ENCODE measurements at regions not wholly inside any gene's neighbourhood (a gene's known extent, or its start where the extent isn't known, plus 50 kb on each side); places are given as distances from the start of the nearest gene placed in this dataset.

GRCh38 chr13:111844222-111844671, 222.7 kb upstream of the SOX1 start:
- Histone ChIP-seq H2AFZ (ENCODE audit: insufficient read depth, low read depth, low read length, poor library complexity, severe bottlenecking) (no peak overlapping the region), H3K79me2 (ENCODE audit: control insufficient read depth, insufficient read depth, low read length) (no peaks in the 10 kb centered on the region), H3K27ac (ENCODE audit: low read length in 2 of 2) (no peak overlapping the region), H3K4me2 (replicated peaks; ENCODE audit: low read depth, low read length, poor library complexity, severe bottlenecking) (no peak overlapping the region), H3K4me1 (ENCODE audit: control insufficient read depth in 2 of 2, insufficient read depth in 2 of 2, low read length in 2 of 2) (no peaks in the 10 kb centered on the region), H3K9ac (ENCODE audit: low read length) (no peak overlapping the region), H3K27me3 (replicated peaks in 1 of 4; ENCODE audit: control extremely low read depth in 1 of 4, control insufficient read depth in 3 of 4, insufficient read depth in 4 of 4, low read length in 3 of 4) (peaks cover 0 to 4% (median 0%) of the 10 kb centered on the region in 4 experiments), H3K36me3 (replicated peaks in 1 of 2; ENCODE audit: control extremely low read depth in 1 of 2, control insufficient read depth in 1 of 2, extremely low read depth in 1 of 2, insufficient read depth in 2 of 2, low read length in 1 of 2) (no peaks in the 10 kb centered on the region), H3K9me3 (ENCODE audit: control extremely low read depth in 1 of 3, control insufficient read depth in 2 of 3, insufficient read depth in 1 of 3, low read length in 2 of 3) (peaks cover 0 to 14% (median 4%) of the 10 kb centered on the region in 3 donors), H4K20me1 (ENCODE audit: control insufficient read depth, insufficient read depth, low read length, poor library complexity, severe bottlenecking) (no peaks in the 10 kb centered on the region), H3K4me3 (ENCODE audit: control extremely low read depth in 1 of 5, extremely low read depth in 1 of 5, insufficient read depth in 1 of 5, low read depth in 2 of 5, low read length in 4 of 5) (no peak overlapping the region)
- ATAC-seq (ENCODE audit: low read depth) = no peak
- intact Hi-C loops (cut with micrococcal nuclease) = no loop called here
- TF ChIP-seq, protein P1, sequence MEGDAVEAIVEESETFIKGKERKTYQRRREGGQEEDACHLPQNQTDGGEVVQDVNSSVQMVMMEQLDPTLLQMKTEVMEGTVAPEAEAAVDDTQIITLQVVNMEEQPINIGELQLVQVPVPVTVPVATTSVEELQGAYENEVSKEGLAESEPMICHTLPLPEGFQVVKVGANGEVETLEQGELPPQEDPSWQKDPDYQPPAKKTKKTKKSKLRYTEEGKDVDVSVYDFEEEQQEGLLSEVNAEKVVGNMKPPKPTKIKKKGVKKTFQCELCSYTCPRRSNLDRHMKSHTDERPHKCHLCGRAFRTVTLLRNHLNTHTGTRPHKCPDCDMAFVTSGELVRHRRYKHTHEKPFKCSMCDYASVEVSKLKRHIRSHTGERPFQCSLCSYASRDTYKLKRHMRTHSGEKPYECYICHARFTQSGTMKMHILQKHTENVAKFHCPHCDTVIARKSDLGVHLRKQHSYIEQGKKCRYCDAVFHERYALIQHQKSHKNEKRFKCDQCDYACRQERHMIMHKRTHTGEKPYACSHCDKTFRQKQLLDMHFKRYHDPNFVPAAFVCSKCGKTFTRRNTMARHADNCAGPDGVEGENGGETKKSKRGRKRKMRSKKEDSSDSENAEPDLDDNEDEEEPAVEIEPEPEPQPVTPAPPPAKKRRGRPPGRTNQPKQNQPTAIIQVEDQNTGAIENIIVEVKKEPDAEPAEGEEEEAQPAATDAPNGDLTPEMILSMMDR (IDR thresholded peaks at IDR 0.05) = no peak
- TF ChIP-seq EZH2 (IDR thresholded peaks at IDR 0.05; ENCODE audit: borderline replicate concordance, insufficient read depth, low read depth, low read length, poor library complexity, severe bottlenecking) = no peak
- H3K9me3 Mint-ChIP-seq (ENCODE audit: insufficient read depth) = peaks cover 4% of the 10 kb centered on the region
- ChIA-PET POLR2A (no interaction called here), CTCF (no interaction called here)
- H3K4me3 Mint-ChIP-seq = no peak overlapping the region
- no peak overlapping the region for H3K27ac Mint-ChIP-seq
- H3K4me1 Mint-ChIP-seq = no peaks in the 10 kb centered on the region
- DNase-seq = no peak
- peaks cover 15% of the 10 kb centered on the region for H3K27me3 Mint-ChIP-seq
- WGBS (ENCODE audit: insufficient coverage) = 97% methylated on average over 28 of the region's 28 CpGs

- H3K4me1 Mint-ChIP-seq = no peaks in the 10 kb centered on the region
- intact Hi-C loops (cut with micrococcal nuclease) = no loop called here
- no peak overlapping the region for H3K4me3 ChIP-seq (ENCODE audit: control extremely low read depth in 1 of 5, extremely low read depth in 1 of 5, insufficient read depth in 1 of 5, low read depth in 2 of 5, low read length in 4 of 5)
These were observed 222.3 kb upstream of the SOX1 start for GRCh38 chr13:111844682-111845081.

More at GRCh38 chr13:111844682-111845081, 222.3 kb upstream of the SOX1 start:
- H3K27me3 ChIP-seq (replicated peaks in 1 of 4; ENCODE audit: control extremely low read depth in 1 of 4, control insufficient read depth in 3 of 4, insufficient read depth in 4 of 4, low read length in 3 of 4) = peaks cover 0 to 6% (median 0%) of the 10 kb centered on the region in 4 experiments
- ATAC-seq (ENCODE audit: low read depth) (no peak), DNase-seq (no peak)
- ChIA-PET POLR2A (no interaction called here), CTCF (no interaction called here)
- no peak overlapping the region for H3K9ac ChIP-seq (ENCODE audit: low read length)
- Mint-ChIP-seq H3K27me3 (peaks cover 15% of the 10 kb centered on the region), H3K4me3 (no peak overlapping the region), H3K9me3 (ENCODE audit: insufficient read depth) (peaks cover 4% of the 10 kb centered on the region), H3K27ac (no peak overlapping the region)
- WGBS (ENCODE audit: insufficient coverage) = 98% methylated on average over 18 of the region's 20 CpGs
- no peak overlapping the region for H3K27ac ChIP-seq (ENCODE audit: low read length in 2 of 2)
- no peaks in the 10 kb centered on the region for H3K79me2 ChIP-seq (ENCODE audit: control insufficient read depth, insufficient read depth, low read length)
- no peak overlapping the region for H2AFZ ChIP-seq (ENCODE audit: insufficient read depth, low read depth, low read length, poor library complexity, severe bottlenecking)
- no peaks in the 10 kb centered on the region for H3K4me1 ChIP-seq (ENCODE audit: control insufficient read depth in 2 of 2, insufficient read depth in 2 of 2, low read length in 2 of 2)
- no peak for TF ChIP-seq EZH2 (IDR thresholded peaks at IDR 0.05; ENCODE audit: borderline replicate concordance, insufficient read depth, low read depth, low read length, poor library complexity, severe bottlenecking)
- TF ChIP-seq, protein P1 (IDR thresholded peaks at IDR 0.05) = no peak
- H3K9me3 ChIP-seq (ENCODE audit: control extremely low read depth in 1 of 3, control insufficient read depth in 2 of 3, insufficient read depth in 1 of 3, low read length in 2 of 3) = peaks cover 0 to 14% (median 4%) of the 10 kb centered on the region in 3 donors
- H3K4me2 ChIP-seq (replicated peaks; ENCODE audit: low read depth, low read length, poor library complexity, severe bottlenecking) = no peak overlapping the region
- no peaks in the 10 kb centered on the region for H3K36me3 ChIP-seq (replicated peaks in 1 of 2; ENCODE audit: control extremely low read depth in 1 of 2, control insufficient read depth in 1 of 2, extremely low read depth in 1 of 2, insufficient read depth in 2 of 2, low read length in 1 of 2)
- H4K20me1 ChIP-seq (ENCODE audit: control insufficient read depth, insufficient read depth, low read length, poor library complexity, severe bottlenecking) = no peaks in the 10 kb centered on the region

Measured in B cell (primary cell).